Endothelial cell of umbilical vein (primary cell): ENCODE measurements at regions not wholly inside any gene's neighbourhood (a gene's known extent, or its start where the extent isn't known, plus 50 kb on each side); places are given as distances from the start of the nearest gene placed in this dataset.

ENCODE experiments used
- BruUV-seq: library from RNA; stranded (reverse); fragments of 400-500 nt; replicated peaks from 2 replicates; lab custom pipeline; 2021; lab: Mats Ljungman, UMichigan
- CTCF ChIA-PET: fragments of 300-600, 350-600 bp; sonication (Branson Sonifier 250); formaldehyde crosslinking; loops from one replicate; lab custom pipeline; 2021; ENCODE audit warnings: antibody characterized with exemption, inconsistent platforms; lab: Charles Lee
- POLR2A ChIA-PET: fragments of 300-600, 350-600 bp; sonication (Branson Sonifier 250); formaldehyde crosslinking; loops from one replicate; lab custom pipeline; 2021; ENCODE audit warnings: antibody characterized with exemption, inconsistent platforms; lab: Charles Lee
- DNase-seq: peaks from one replicate; pipeline ENCODE4 v3.0.0-alpha.2; 2011; ENCODE audit warnings: low read depth, low spot score
- FAIRE-seq: peaks from 2 replicates; lab custom pipeline; 2011; peaks lifted over from hg19 to GRCh38; lab: Jason Lieb, UNC
- H2AFZ ChIP-seq: 2 replicates; pipeline ENCODE4 v1.6.0; 2012; ENCODE audit warnings: low read depth, low read length, control low read depth, inconsistent platforms
- H3K27ac ChIP-seq: 2 replicates; pipeline ENCODE4 v1.5.1; 2011; ENCODE audit warnings: low read depth, mild to moderate bottlenecking, control low read depth, low read length, moderate library complexity; ENCODE audit not compliant: insufficient read depth
- H3K27me3 ChIP-seq, 2 experiments: 2 replicates each; pipeline versions ENCODE4 v1.6.0 to v1.6.1; 2011; ENCODE audit warnings: low read length in 2 of 2, mixed read lengths in 1 of 2; ENCODE audit not compliant: control insufficient read depth in 2 of 2, insufficient read depth in 2 of 2
- H3K36me3 ChIP-seq, 2 experiments: 2 replicates in 1 of 2; 3 replicates in 1 of 2; pipeline ENCODE4 v1.5.1; 2011; ENCODE audit warnings: low read length in 2 of 2, mild to moderate bottlenecking in 1 of 2, moderate library complexity in 1 of 2; ENCODE audit not compliant: control insufficient read depth in 2 of 2, insufficient read depth in 2 of 2; ENCODE audit errors: extremely low read depth in 1 of 2
- H3K4me1 ChIP-seq: 3 replicates; pipeline ENCODE4 v1.5.1; 2011; ENCODE audit warnings: mild to moderate bottlenecking, low read length; ENCODE audit not compliant: control insufficient read depth, insufficient read depth; ENCODE audit errors: extremely low read depth
- H3K4me2 ChIP-seq: 2 replicates; pipeline ENCODE4 v1.6.1; 2011; ENCODE audit warnings: low read length, control low read depth, mixed read lengths; ENCODE audit not compliant: insufficient read depth
- H3K4me3 ChIP-seq, 3 experiments: fragments of 200-600 bp in 1 of 3; sonication (generic), shearing (Covaris generic) in 1 of 3; replicated peaks in 1 of 3; 2 replicates each; pipeline ENCODE4 v1.5.1; 2011 to 2016; ENCODE audit warnings: control low read depth in 3 of 3, low read length in 3 of 3, mild to moderate bottlenecking in 2 of 3, inconsistent platforms in 1 of 3, low read depth in 1 of 3, moderate library complexity in 1 of 3; ENCODE audit not compliant: insufficient read depth in 1 of 3
- H3K79me2 ChIP-seq: 2 replicates; pipeline ENCODE4 v1.6.0; 2012; ENCODE audit warnings: low read length, inconsistent platforms; ENCODE audit not compliant: control insufficient read depth, insufficient read depth
- H3K9ac ChIP-seq: replicated peaks from 2 replicates; pipeline ENCODE3; 2011; ENCODE audit warnings: low read length, control low read depth; ENCODE audit not compliant: insufficient read depth; ENCODE audit errors: extremely low read depth
- H3K9me1 ChIP-seq: replicated peaks from 3 replicates; pipeline ENCODE4 v1.6.0; 2011; ENCODE audit warnings: mild to moderate bottlenecking, low read length; ENCODE audit not compliant: control insufficient read depth, insufficient read depth; ENCODE audit errors: extremely low read depth
- H3K9me3 ChIP-seq: replicated peaks from 2 replicates; pipeline ENCODE4 v1.5.1; 2012; ENCODE audit warnings: low read length, inconsistent platforms; ENCODE audit not compliant: control insufficient read depth, insufficient read depth
- H4K20me1 ChIP-seq: replicated peaks from 2 replicates; pipeline ENCODE3; 2011; ENCODE audit warnings: mild to moderate bottlenecking, low read length; ENCODE audit not compliant: control insufficient read depth, insufficient read depth; ENCODE audit errors: extremely low read depth
- EZH2 ChIP-seq: IDR thresholded peaks from 2 replicates; pipeline ENCODE4 v1.6.1; 2012; ENCODE audit warnings: borderline replicate concordance, low read depth, mild to moderate bottlenecking, moderate library complexity, low read length, inconsistent platforms; ENCODE audit not compliant: severe bottlenecking
- FOS ChIP-seq: IDR thresholded peaks from 2 replicates; pipeline ENCODE4 v1.6.1; 2011; ENCODE audit warnings: mild to moderate bottlenecking, low read length, moderate library complexity, borderline replicate concordance; ENCODE audit not compliant: insufficient read depth
- GATA2 ChIP-seq: IDR thresholded peaks from 2 replicates; pipeline ENCODE4 v1.7.0; 2011; ENCODE audit warnings: low read depth, mild to moderate bottlenecking, moderate library complexity, mixed read lengths, low read length; ENCODE audit not compliant: insufficient read length, insufficient read depth
- JUN ChIP-seq: IDR thresholded peaks from 2 replicates; pipeline ENCODE4 v1.6.1; 2011; ENCODE audit warnings: borderline replicate concordance, low read depth; ENCODE audit not compliant: insufficient read length, insufficient read depth
- MYC ChIP-seq: IDR thresholded peaks from one replicate; pipeline ENCODE4 v1.6.1; 2011; ENCODE audit warnings: mild to moderate bottlenecking, low read depth, low read length
- POLR2A ChIP-seq: IDR thresholded peaks from 2 replicates; pipeline ENCODE4 v1.6.1; 2012; ENCODE audit warnings: low read depth, mild to moderate bottlenecking, control low read depth, low read length
- POLR2AphosphoS5 ChIP-seq: IDR thresholded peaks from 2 replicates; pipeline ENCODE4 v1.6.1; 2012; ENCODE audit warnings: low read depth, mild to moderate bottlenecking, control low read depth, low read length, moderate library complexity; ENCODE audit not compliant: insufficient read depth
- dilution Hi-C: fragments of 300-500 bp; cut with MboI; formaldehyde crosslinking; loops from one replicate; pipeline ENCODE4 v1.15.0; 2019; ENCODE audit warnings: low sequenced_read_pairs; ENCODE audit not compliant: extremely low pct_ligation_motif_present
- intact Hi-C: fragments of 100-400 bp; cut with micrococcal nuclease; formaldehyde crosslinking; loops from one replicate; pipeline ENCODE4 v1.10.0; 2022
- TF ChIP-seq, protein P1 (sequence below): IDR thresholded peaks from 2 replicates; pipeline ENCODE4 v1.6.1; 2011; ENCODE audit not compliant: insufficient read depth, insufficient read length
- TF ChIP-seq, protein P2 (sequence below), 2 donors: IDR thresholded peaks; 1 replicate in 1 of 2; 2 replicates in 1 of 2; pipeline ENCODE4 v1.5.1; 2011; ENCODE audit warnings: low read length in 2 of 2, mild to moderate bottlenecking in 2 of 2, moderate library complexity in 2 of 2, control low read depth in 1 of 2, inconsistent platforms in 1 of 2, low read depth in 1 of 2; ENCODE audit not compliant: insufficient read depth in 1 of 2; ENCODE audit errors: extremely low read depth in 1 of 2

DNA sequence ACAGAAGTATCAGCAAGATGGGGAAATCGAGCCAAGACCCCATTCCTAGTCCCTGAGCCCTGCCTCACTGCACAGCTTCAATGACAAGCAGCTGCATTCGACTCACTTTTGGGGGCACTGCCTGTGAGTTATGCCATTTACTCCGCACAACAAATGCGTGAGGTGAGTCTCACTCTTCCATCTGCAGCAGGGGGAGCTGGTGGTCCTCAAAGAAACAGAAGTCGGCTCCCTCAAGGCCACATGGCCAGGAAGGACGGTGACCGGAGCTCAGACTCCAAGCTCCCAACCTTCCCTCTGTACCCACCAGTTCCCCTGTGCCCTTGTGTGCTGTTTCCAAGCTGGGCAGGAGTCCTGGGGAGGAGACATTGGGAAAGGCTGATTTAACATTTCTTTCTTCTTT, 127.7 kb upstream of the IQSEC1 start:
- intact Hi-C loops (loop anchor here (2.0 to 10.0 kb wide), 2 partner anchors 254 to 448 kb away; no protein-coding TSS in a partner anchor), dilution Hi-C loops (no loop called here)
- ChIA-PET POLR2A (no interaction called here), CTCF (interaction anchor here (1.8 kb wide), 1 partner anchor 252 kb away, joined by 8 read pairs; no protein-coding TSS in a partner anchor)
- TF ChIP-seq MYC (no peak), JUN (no peak), GATA2 (no peak), POLR2A (no peak), FOS (no peak), EZH2 (no peak), POLR2AphosphoS5 (no peak)
- TF ChIP-seq, protein P1, sequence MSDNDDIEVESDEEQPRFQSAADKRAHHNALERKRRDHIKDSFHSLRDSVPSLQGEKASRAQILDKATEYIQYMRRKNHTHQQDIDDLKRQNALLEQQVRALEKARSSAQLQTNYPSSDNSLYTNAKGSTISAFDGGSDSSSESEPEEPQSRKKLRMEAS: no peak
- TF ChIP-seq, protein P2, sequence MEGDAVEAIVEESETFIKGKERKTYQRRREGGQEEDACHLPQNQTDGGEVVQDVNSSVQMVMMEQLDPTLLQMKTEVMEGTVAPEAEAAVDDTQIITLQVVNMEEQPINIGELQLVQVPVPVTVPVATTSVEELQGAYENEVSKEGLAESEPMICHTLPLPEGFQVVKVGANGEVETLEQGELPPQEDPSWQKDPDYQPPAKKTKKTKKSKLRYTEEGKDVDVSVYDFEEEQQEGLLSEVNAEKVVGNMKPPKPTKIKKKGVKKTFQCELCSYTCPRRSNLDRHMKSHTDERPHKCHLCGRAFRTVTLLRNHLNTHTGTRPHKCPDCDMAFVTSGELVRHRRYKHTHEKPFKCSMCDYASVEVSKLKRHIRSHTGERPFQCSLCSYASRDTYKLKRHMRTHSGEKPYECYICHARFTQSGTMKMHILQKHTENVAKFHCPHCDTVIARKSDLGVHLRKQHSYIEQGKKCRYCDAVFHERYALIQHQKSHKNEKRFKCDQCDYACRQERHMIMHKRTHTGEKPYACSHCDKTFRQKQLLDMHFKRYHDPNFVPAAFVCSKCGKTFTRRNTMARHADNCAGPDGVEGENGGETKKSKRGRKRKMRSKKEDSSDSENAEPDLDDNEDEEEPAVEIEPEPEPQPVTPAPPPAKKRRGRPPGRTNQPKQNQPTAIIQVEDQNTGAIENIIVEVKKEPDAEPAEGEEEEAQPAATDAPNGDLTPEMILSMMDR (IDR thresholded peaks at IDR 0.05; ENCODE audit: extremely low read depth in 1 of 2, insufficient read depth in 1 of 2, low read depth in 1 of 2, low read length in 2 of 2): no peak
- DNase-seq (no peak), FAIRE-seq (no peak)
- H3K4me3 ChIP-seq: no peak overlapping the region
- no peaks in the 10 kb centered on the region for H3K9me3 ChIP-seq
- no peaks in the 10 kb centered on the region for H3K4me1 ChIP-seq
- no peak overlapping the region for H2AFZ ChIP-seq
- H4K20me1 ChIP-seq: no peaks in the 10 kb centered on the region
- no peaks in the 10 kb centered on the region for H3K36me3 ChIP-seq
- H3K27ac ChIP-seq: no peak overlapping the region
- no peak overlapping the region for H3K4me2 ChIP-seq
- H3K9ac ChIP-seq: no peak overlapping the region
- BruUV-seq: no TSS peak
- no peaks in the 10 kb centered on the region for H3K79me2 ChIP-seq
- H3K27me3 ChIP-seq: no peaks in the 10 kb centered on the region
- no peaks in the 10 kb centered on the region for H3K9me1 ChIP-seq
